Transverse colon (tissue), 4 donors: ENCODE measurements at regions not wholly inside any gene's neighbourhood (a gene's known extent, or its start where the extent isn't known, plus 50 kb on each side); places are given as distances from the start of the nearest gene placed in this dataset.

Source experiments
- DNase-seq: peaks from one replicate; pipeline ENCODE4 v3.0.0-alpha.2; 2019
- H3K27ac ChIP-seq, 4 donors: fragments of 200-600 bp; sonication (generic); 2 replicates each; pipeline ENCODE4 v1.5.1; 2016 to 2018; ENCODE audit warnings: inconsistent platforms in 4 of 4
- H3K27me3 ChIP-seq: fragments of 200-600 bp; sonication (generic); 2 replicates; pipeline ENCODE4 v1.5.1; 2017; ENCODE audit warnings: inconsistent platforms
- H3K36me3 ChIP-seq, 4 donors: fragments of 200-600 bp; sonication (generic); 2 replicates each; pipeline ENCODE4 v1.5.1; 2017 to 2019; ENCODE audit warnings: inconsistent platforms in 4 of 4
- H3K4me1 ChIP-seq, 4 donors: fragments of 200-600 bp; sonication (generic); 2 replicates each; pipeline ENCODE4 v1.5.1; 2017 to 2020; ENCODE audit warnings: inconsistent platforms in 4 of 4
- H3K4me3 ChIP-seq, 4 donors: fragments of 200-600 bp; sonication (generic); 1 replicate in 1 of 4; 2 replicates in 3 of 4; pipeline versions ENCODE4 v1.5.1 to v1.6.1; 2017 to 2019; ENCODE audit warnings: inconsistent platforms in 4 of 4
- H3K9me3 ChIP-seq, 2 donors: fragments of 200-600 bp; sonication (generic); 2 replicates each; pipeline ENCODE4 v1.5.1; 2017 to 2019; ENCODE audit warnings: inconsistent platforms in 2 of 2
- CTCF ChIP-seq, 5 experiments: fragments of 200-600 bp in 3 of 5; fragments of 450-650 bp in 2 of 5; sonication (generic) in 3 of 5; IDR thresholded peaks; 1 replicate in 2 of 5; 2 replicates in 3 of 5; pipeline ENCODE4 v1.5.1; 2016 to 2017; ENCODE audit warnings: antibody characterized with exemption in 5 of 5, inconsistent platforms in 3 of 5, mild to moderate bottlenecking in 2 of 5, moderate library complexity in 1 of 5
- EP300 ChIP-seq: sonication (generic); formaldehyde crosslinking; IDR thresholded peaks from one replicate; pipeline ENCODE4 v1.6.1; 2017; ENCODE audit warnings: antibody characterized with exemption, low read depth
- POLR2A ChIP-seq: fragments of 450-650 bp; IDR thresholded peaks from one replicate; pipeline ENCODE4 v1.6.1; 2016; ENCODE audit warnings: antibody characterized with exemption, mild to moderate bottlenecking, moderate library complexity
- POLR2AphosphoS5 ChIP-seq, 3 donors: sonication (generic); formaldehyde crosslinking; IDR thresholded peaks; one replicate each; pipeline ENCODE4 v1.6.1; 2016; ENCODE audit warnings: antibody characterized with exemption in 3 of 3
- WGBS, 2 donors: methylation state at CpG; one replicate each; pipeline ENCODE4 v1.1.5; 2018; ENCODE audit warnings: low coverage in 1 of 2; 5-methylcytosine and 5-hydroxymethylcytosine counted together
- in situ Hi-C, 4 donors: fragments of 200-750 bp; cut with MboI; loops; one replicate each; pipeline versions ENCODE4 v1.15.0 to v1.15.1; 2017; ENCODE audit warnings: low sequenced_read_pairs in 3 of 4, low pct_ligation_motif_present in 1 of 4, low pct_unique_long_range_greater_than_20kb in 1 of 4
- intact Hi-C: fragments of 100-400 bp; cut with DNase I; formaldehyde crosslinking; loops from one replicate; pipeline ENCODE4 v1.15.1; 2023; ENCODE audit warnings: low total_unique reads

GRCh38 chr3:70899816-70900215, 587.4 kb upstream of the MDFIC2 start:
- no peaks in the 10 kb centered on the region for H3K9me3 ChIP-seq
- H3K27ac ChIP-seq = no peak overlapping the region
- no peaks in the 10 kb centered on the region for H3K4me1 ChIP-seq
- H3K4me3 ChIP-seq = no peak overlapping the region
- intact Hi-C loops (no loop called here), in situ Hi-C loops (no loop called here)
- DNase-seq = no peak
- no peaks in the 10 kb centered on the region for H3K36me3 ChIP-seq
- TF ChIP-seq EP300 (no peak), POLR2A (no peak), POLR2AphosphoS5 (IDR thresholded peaks at IDR 0.05) (no peak), CTCF (IDR thresholded peaks at IDR 0.05) (no peak)
- no peaks in the 10 kb centered on the region for H3K27me3 ChIP-seq
- WGBS, 2 donors = 88 to 93% methylated on average over 3 to 4 of the region's 4 CpGs

- WGBS, 2 donors = 91 to 93% methylated on average over 2 to 3 of the region's 3 CpGs
- no peak for DNase-seq
- no peak overlapping the region for H3K4me3 ChIP-seq
- in situ Hi-C loops = no loop called here
- no peaks in the 10 kb centered on the region for H3K9me3 ChIP-seq
- H3K27ac ChIP-seq = no peak overlapping the region
- no peaks in the 10 kb centered on the region for H3K36me3 ChIP-seq
- TF ChIP-seq CTCF (IDR thresholded peaks at IDR 0.05) (no peak), EP300 (no peak), POLR2AphosphoS5 (IDR thresholded peaks at IDR 0.05) (no peak), POLR2A (no peak)
- H3K27me3 ChIP-seq = no peaks in the 10 kb centered on the region
- intact Hi-C loops = no loop called here
- no peaks in the 10 kb centered on the region for H3K4me1 ChIP-seq
Observed at GRCh38 chr3:70890020-70890394, 577.6 kb upstream of the MDFIC2 start.

GRCh38 chr3:70889162-70890019, 577.0 kb upstream of the MDFIC2 start:
- WGBS, 2 donors = 68% methylated on average over 8 of the region's 8 CpGs; no CpG with 5 or more reads in 1 of the 2 donors
- intact Hi-C loops (no loop called here), in situ Hi-C loops (no loop called here)
- no peak overlapping the region for H3K4me3 ChIP-seq
- no peak overlapping the region for H3K27ac ChIP-seq
- TF ChIP-seq CTCF (IDR thresholded peaks at IDR 0.05) (no peak), POLR2AphosphoS5 (IDR thresholded peaks at IDR 0.05) (no peak), EP300 (no peak), POLR2A (no peak)
- H3K9me3 ChIP-seq = no peaks in the 10 kb centered on the region
- no peaks in the 10 kb centered on the region for H3K4me1 ChIP-seq
- H3K36me3 ChIP-seq = no peaks in the 10 kb centered on the region
- H3K27me3 ChIP-seq = no peaks in the 10 kb centered on the region
- DNase-seq = no peak

- DNase-seq = no peak
- H3K9me3 ChIP-seq = no peaks in the 10 kb centered on the region
- H3K27me3 ChIP-seq = no peaks in the 10 kb centered on the region
- intact Hi-C loops = no loop called here
- no peaks in the 10 kb centered on the region for H3K4me1 ChIP-seq
- in situ Hi-C loops = no loop called here
- 65 to 82% methylated on average over 4 to 6 of the region's 6 CpGs for WGBS, 2 donors
- H3K36me3 ChIP-seq = no peaks in the 10 kb centered on the region
- no peak overlapping the region for H3K27ac ChIP-seq
- TF ChIP-seq EP300 = no peak
- no peak for TF ChIP-seq CTCF (IDR thresholded peaks at IDR 0.05)
- no peak for TF ChIP-seq POLR2AphosphoS5 (IDR thresholded peaks at IDR 0.05)
- no peak for TF ChIP-seq POLR2A
- H3K4me3 ChIP-seq = no peak overlapping the region
Observed at GRCh38 chr3:70885636-70886035, 573.2 kb upstream of the MDFIC2 start.
